ENCODE measurements at regions not wholly inside any gene's neighbourhood (a gene's known extent, or its start where the extent isn't known, plus 50 kb on each side); places are given as distances from the start of the nearest gene placed in this dataset.
A peak's percentile ranks its signal among the peaks of the same experiment; 100 is the strongest.
"Not testable (repeated sequence)": the region's sequence is repeated elsewhere in the genome, so short reads cannot be mapped to it uniquely, and the experiment has no call there.

DNA sequence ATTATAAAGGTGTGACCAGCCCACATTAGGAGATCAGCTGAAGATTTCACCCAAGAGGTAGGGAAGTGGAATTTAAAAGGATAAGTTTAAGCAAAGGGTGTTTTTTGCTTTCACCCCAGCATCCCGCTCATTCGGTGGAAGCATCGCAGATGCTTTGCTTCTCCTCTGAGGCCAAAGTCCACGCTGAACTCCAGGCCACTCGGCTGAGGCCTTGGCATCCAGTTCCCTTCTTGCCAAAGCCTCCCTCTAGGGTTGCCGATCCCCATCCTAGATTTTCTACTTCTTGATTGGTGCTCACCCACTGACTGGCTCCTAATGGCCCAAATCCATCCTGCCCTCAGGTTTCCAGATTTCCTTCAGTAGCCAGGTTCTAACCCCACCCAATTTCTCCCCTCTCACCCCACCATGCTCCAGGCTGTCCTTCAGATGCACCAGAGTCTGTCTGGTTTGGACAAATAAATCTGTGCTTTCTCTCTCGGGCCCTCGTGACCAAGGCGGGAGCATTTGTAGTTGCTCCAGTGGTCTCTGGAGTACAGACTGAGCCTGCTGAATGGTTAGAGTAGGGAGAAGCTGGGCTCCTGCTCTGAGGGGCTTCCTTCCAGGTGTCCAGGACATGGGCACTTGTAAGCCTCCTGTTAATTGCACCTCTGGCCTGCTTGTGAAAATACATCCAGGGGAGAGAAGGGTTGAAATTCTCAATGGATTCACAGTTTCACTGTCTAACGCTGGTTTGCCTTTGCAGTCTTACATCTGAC is 193.2 kb downstream of the C1orf94 start:
- DNase-seq (ENCODE audit: low read depth): no peak

- no peak for DNase-seq (ENCODE audit: low read depth)
Observed at GRCh38 chr1:34370748-34371147, 194.0 kb downstream of the C1orf94 start.

DNA sequence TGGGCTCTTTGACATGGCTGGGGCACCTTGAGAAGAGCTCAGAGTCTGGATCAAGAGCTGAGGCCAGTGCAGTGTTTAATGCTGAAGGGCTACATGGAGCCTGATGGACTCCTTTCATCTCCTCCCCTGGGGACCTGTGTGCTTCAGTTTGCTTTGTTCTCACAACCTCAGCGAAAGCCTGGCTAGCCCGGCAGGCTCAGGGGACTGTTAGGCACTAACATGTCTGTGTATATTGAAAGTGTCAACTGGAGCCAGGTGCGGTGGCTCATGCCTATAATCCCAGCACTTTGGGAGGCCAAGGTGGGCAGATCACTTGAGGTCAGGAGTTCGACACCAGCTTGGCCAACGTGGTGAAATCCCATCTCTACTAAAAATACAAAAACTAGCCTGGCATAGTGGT is 194.5 kb downstream of the C1orf94 start:
- not testable (repeated sequence) for DNase-seq (ENCODE audit: low read depth)

DNA sequence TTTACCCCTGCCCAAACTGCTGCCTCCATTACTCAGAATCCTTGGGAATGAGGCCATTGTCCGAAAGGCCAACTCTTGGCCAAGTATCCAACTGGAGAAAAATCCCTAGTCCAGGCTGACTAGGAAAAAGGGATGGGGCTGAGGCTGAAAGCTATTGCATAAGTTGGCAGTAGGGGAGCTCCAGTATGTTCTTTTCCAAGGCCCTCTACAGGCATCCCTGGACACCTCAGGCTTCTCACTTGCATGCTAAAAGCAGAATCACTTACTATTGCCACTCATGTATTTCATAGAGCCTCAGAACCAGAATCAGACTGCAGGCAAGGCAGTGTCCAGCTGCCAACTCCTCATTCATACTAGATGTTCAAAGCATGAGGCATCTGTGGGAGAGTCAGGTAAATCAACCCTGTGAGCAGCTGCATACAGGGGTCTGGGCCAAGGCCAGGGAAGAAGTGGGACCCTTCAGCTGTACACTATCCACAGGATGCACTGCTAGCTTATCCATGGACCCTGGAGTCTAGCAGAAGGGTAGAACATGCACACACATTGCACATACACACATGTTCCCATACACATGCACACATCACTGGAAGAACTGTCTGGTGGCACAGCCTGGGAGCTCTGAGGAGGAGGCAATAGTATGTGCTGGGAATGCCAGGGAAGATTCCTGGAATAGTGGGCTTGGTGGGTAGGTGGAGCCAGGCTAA is 195.3 kb downstream of the C1orf94 start:
- DNase-seq (ENCODE audit: low read depth): peak; percentile 32

DNA sequence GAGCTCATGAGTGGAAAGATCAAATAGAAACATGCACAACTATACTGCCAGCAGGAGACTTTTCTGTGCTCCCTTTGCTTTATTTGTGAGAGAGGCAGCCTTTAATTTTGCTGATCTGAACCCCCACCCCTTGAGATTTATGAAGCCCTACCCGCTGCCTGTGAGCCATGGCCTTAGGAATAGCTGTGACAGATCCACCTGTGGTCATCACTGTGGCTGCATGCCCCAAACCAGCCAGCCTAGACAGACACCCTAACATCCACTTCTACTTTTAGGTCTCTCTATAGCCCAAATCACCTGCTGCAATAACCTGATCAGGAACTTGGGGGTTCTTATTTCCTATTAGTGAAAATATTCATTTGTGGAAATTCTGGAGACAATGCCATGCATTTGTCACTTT is 196.2 kb downstream of the C1orf94 start:
- no peak for DNase-seq (ENCODE audit: low read depth)

GRCh38 chr1:34373912-34374311 is 197.2 kb downstream of the C1orf94 start:
- no peak for DNase-seq (ENCODE audit: low read depth)

DNA sequence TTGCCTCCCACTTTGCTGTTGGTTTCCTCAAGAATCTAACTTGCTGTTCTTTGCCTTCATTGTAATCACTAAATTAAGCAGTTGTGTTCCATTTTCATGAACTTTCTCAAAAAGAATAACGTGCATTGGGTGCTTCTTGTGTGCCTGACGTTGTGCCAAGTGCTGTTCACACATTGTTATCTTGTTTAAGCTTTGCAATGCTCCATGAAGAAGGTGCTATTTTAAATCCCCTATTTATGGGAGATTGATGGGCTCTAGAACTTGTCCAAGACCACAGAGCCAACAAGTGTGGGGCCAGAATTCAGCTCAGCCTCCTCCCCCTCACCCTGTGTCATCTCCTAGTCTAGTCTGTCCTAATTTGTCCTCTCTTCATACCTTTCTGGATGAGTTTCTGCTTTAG is 199.8 kb downstream of the C1orf94 start:
- DNase-seq (ENCODE audit: low read depth): no peak

GRCh38 chr1:34378968-34379856 is 202.5 kb downstream of the C1orf94 start:
- peak; percentile 92 for DNase-seq (ENCODE audit: low read depth)

GRCh38 chr1:34379911-34380310 is 203.2 kb downstream of the C1orf94 start:
- DNase-seq (ENCODE audit: low read depth): peak; percentile 79

- DNase-seq (ENCODE audit: low read depth): no peak
Observed at GRCh38 chr1:34380526-34381124, 203.9 kb downstream of the C1orf94 start.

GRCh38 chr1:34389974-34390373 is 213.3 kb downstream of the C1orf94 start:
- no peak for DNase-seq (ENCODE audit: low read depth)

DNA sequence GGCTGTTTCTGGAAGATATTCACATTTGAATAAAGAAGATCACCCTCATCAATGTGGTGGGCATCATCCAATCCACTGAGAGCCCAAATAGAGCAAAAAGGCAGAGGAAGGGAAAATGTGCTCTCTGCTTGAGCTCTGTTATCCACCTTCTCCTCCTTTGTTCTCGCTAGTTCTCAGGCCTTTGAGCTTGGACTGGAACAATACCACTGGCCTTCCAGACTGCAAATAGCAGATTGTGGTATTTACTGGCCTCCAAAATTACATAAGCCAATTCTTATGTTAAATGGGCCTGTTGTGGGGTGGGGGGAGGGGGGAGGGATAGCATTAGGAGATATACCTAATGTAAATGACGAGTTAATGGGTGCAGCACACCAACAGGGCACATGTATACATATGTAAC is 219.3 kb downstream of the C1orf94 start:
- DNase-seq (ENCODE audit: low read depth): no peak

- DNase-seq (ENCODE audit: low read depth): no peak
Observed at GRCh38 chr1:34398241-34398915, 221.7 kb downstream of the C1orf94 start.

DNA sequence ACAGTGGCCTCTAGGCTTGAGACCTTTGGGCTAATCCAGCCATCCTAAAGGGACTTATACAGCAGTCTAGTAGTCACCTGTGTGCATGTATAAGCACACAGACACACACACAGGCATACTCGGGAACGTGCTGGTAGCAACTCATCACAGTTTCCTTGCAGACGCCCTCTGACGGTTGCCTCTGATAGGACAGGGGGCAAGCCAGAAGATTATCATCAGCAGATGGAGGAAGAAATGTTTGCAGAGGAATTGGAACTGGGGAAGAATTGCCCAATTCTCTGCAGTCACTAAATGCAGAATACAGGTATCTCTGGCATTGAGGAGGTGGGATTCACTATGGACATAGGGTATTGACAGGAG is 222.2 kb downstream of the C1orf94 start:
- DNase-seq (ENCODE audit: low read depth): no peak

- no peak for DNase-seq (ENCODE audit: low read depth)
Observed at GRCh38 chr1:34400675-34401074, 224.0 kb downstream of the C1orf94 start.

GRCh38 chr1:34403156-34403555 is 226.4 kb downstream of the C1orf94 start:
- no peak for DNase-seq (ENCODE audit: low read depth)

GRCh38 chr1:34404804-34405203 is 228.1 kb downstream of the C1orf94 start:
- peak; percentile 38 for DNase-seq (ENCODE audit: low read depth)

DNA sequence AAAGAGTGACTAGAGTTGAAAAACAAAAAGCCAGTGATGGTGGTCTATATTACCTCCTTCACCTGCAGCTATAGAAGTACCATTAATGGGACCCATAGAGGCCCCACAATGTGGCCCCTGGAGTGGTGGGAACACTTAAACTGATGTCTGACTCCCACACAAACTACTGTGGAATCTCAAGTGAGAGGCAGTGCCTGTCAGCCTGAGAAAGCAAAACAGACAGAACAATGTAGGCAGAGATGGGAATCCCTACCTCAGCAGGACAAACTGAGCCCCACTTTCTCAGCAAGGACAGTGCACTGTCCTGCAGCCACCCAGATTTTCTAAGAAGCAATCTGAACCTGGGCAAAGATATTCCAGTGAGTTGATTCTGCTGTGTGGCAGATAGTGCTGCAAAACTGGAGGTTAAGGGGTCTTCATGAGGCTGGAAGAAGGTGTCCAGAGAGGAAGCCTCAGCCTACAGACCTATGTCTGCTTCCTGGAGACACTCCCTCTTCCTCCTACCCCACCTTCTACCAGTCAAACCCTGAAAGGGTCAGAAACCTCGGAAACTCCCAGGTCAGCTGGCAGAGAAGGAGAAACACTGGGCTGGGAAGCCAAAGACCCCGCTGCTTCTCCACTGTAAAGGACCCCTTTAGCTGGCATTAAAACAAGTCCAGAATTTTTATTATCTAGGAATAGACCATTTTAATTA is 228.7 kb downstream of the C1orf94 start:
- no peak for DNase-seq (ENCODE audit: low read depth)

- peak; percentile 67 for DNase-seq (ENCODE audit: low read depth)
Observed at GRCh38 chr1:34406377-34406776, 229.7 kb downstream of the C1orf94 start.

GRCh38 chr1:34406833-34407539 is 230.3 kb downstream of the C1orf94 start:
- peak; percentile 97 for DNase-seq (ENCODE audit: low read depth)

All from M059J (cell line).